ENCODE measurements at regions not wholly inside any gene's neighbourhood (a gene's known extent, or its start where the extent isn't known, plus 50 kb on each side); places are given as distances from the start of the nearest gene placed in this dataset.

GRCh38 chr20:52918311-52918710, 53.8 kb upstream of the TSHZ2 start:
- TF ChIP-seq CTCF (IDR thresholded peaks at IDR 0.05) (no peak), EP300 (IDR thresholded peaks at IDR 0.05) (no peak), POLR2A (IDR thresholded peaks at IDR 0.05) (no peak), POLR2AphosphoS5 (IDR thresholded peaks at IDR 0.05) (no peak)
